OCI-M1 (cell line): ENCODE measurements at regions not wholly inside any gene's neighbourhood (a gene's known extent, or its start where the extent isn't known, plus 50 kb on each side); places are given as distances from the start of the nearest gene placed in this dataset.
"Not testable (repeated sequence)": the region's sequence is repeated elsewhere in the genome, so short reads cannot be mapped to it uniquely, and the experiment has no call there.

Experiments
- DNase-seq: peaks from one replicate; lab custom pipeline; 2025; lab: John Stamatoyannopoulos, UW

GRCh38 chr12:46084666-46085631, 94.6 kb upstream of the SCAF11 start:
- DNase-seq: no peak

- no peak for DNase-seq
Observed at GRCh38 chr12:46082490-46083200, 92.3 kb upstream of the SCAF11 start.

- DNase-seq: no peak
Observed at GRCh38 chr12:46073321-46073720, 82.9 kb upstream of the SCAF11 start.

GRCh38 chr12:46071769-46072624, 81.6 kb upstream of the SCAF11 start:
- peak; percentile 94 for DNase-seq

GRCh38 chr12:46071335-46071734, 81.0 kb upstream of the SCAF11 start:
- DNase-seq: no peak

- no peak for DNase-seq
Observed at GRCh38 chr12:46067094-46067493, 76.7 kb upstream of the SCAF11 start.

GRCh38 chr12:46065412-46066166, 75.2 kb upstream of the SCAF11 start:
- no peak for DNase-seq

- DNase-seq: no peak
Observed at GRCh38 chr12:46064548-46064947, 74.2 kb upstream of the SCAF11 start.

GRCh38 chr12:46058697-46059096, 68.3 kb upstream of the SCAF11 start:
- not testable (repeated sequence) for DNase-seq

GRCh38 chr12:46050805-46051204, 60.4 kb upstream of the SCAF11 start:
- DNase-seq: no peak

GRCh38 chr12:46049665-46050064, 59.3 kb upstream of the SCAF11 start:
- DNase-seq: peak; percentile 46

GRCh38 chr12:46046436-46046835, 56.1 kb upstream of the SCAF11 start:
- no peak for DNase-seq

- DNase-seq: no peak
Observed at GRCh38 chr12:46043972-46044520, 53.7 kb upstream of the SCAF11 start.
